ENCODE measurements at regions not wholly inside any gene's neighbourhood (a gene's known extent, or its start where the extent isn't known, plus 50 kb on each side); places are given as distances from the start of the nearest gene placed in this dataset.

DNA sequence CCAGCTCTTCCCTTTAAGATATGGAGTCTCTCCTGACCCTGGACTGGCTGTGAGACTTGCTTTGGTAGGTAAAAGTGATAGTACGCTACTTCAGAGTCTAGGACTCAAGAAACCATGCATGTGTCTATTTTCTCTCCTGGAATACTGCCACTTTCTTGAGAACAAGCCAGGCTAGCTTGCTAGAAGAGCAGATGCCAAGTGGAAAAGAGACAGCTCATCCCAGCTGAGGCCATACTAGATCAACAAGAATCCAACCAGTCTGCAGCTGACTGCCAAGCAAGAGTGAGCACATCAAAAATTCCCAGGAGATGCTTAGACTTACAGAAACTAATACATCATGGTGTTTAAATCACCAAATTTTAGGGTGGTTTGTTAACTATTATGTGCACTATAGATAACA, 208.3 kb upstream of the RBMS3 start:
- no peak for TF ChIP-seq FOXM1 (IDR thresholded peaks at IDR 0.05; ENCODE audit: borderline replicate concordance)
- TF ChIP-seq ZNF384 (IDR thresholded peaks at IDR 0.05) = no peak
- no peak for TF ChIP-seq SUZ12 (IDR thresholded peaks at IDR 0.05)
- TF ChIP-seq NFRKB (IDR thresholded peaks at IDR 0.05) = no peak
- TF ChIP-seq SP1 (IDR thresholded peaks at IDR 0.05) = no peak
- no peak for TF ChIP-seq FOXA1 (IDR thresholded peaks at IDR 0.05)
- no peak for TF ChIP-seq BHLHE40 (IDR thresholded peaks at IDR 0.05; ENCODE audit: borderline replicate concordance)

Data from HEK293T (cell line).